ENCODE measurements at regions not wholly inside any gene's neighbourhood (a gene's known extent, or its start where the extent isn't known, plus 50 kb on each side); places are given as distances from the start of the nearest gene placed in this dataset.

DNA sequence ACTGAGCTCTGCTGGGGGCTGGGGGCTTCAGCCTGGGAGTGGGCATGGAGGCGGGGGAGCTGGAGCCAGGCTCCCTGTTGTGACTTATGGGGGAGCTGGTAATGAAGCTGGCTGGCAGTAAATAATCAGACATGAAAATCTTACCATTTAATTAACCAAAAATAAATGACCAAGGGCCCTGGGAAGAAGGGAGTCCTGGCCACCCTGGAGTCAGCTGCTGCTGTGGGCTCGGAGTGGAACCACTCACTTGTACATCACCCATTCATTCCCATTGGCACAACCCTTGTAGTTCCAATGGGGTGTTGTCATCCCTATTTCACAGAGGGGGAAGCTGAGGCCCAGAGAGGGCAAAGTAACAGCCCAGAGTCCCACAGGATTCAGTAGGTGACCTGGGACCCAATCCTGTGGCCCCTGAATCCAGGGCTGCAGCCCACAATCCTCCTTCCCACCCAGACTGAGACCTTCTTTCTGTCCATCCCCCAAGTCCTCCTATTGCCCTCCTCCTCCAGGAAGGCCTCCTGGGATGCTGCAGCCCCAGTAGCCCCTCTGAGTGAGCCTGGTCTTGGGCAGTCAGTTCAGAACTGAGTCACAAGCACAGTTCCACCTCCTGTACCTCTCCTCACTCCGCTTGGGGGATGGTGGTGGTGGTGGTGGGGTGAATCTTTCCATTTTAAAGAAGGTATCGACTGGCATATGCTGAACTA, 259.4 kb upstream of the MVB12B start:
- POLR2A ChIA-PET, result no interaction called here
- no peak overlapping the region for H3K27ac ChIP-seq (ENCODE audit: control insufficient read depth, insufficient read depth)
- no peaks in the 10 kb centered on the region for H3K27me3 ChIP-seq (replicated peaks in 1 of 2; ENCODE audit: control insufficient read depth in 2 of 2, insufficient read depth in 2 of 2, low read length in 1 of 2)
- no peak overlapping the region for H3K9ac ChIP-seq (ENCODE audit: control insufficient read depth, insufficient read depth, low read length)
- TF ChIP-seq RUNX3 (IDR thresholded peaks at IDR 0.05; ENCODE audit: low read length), result no peak
- TF ChIP-seq, protein P1, sequence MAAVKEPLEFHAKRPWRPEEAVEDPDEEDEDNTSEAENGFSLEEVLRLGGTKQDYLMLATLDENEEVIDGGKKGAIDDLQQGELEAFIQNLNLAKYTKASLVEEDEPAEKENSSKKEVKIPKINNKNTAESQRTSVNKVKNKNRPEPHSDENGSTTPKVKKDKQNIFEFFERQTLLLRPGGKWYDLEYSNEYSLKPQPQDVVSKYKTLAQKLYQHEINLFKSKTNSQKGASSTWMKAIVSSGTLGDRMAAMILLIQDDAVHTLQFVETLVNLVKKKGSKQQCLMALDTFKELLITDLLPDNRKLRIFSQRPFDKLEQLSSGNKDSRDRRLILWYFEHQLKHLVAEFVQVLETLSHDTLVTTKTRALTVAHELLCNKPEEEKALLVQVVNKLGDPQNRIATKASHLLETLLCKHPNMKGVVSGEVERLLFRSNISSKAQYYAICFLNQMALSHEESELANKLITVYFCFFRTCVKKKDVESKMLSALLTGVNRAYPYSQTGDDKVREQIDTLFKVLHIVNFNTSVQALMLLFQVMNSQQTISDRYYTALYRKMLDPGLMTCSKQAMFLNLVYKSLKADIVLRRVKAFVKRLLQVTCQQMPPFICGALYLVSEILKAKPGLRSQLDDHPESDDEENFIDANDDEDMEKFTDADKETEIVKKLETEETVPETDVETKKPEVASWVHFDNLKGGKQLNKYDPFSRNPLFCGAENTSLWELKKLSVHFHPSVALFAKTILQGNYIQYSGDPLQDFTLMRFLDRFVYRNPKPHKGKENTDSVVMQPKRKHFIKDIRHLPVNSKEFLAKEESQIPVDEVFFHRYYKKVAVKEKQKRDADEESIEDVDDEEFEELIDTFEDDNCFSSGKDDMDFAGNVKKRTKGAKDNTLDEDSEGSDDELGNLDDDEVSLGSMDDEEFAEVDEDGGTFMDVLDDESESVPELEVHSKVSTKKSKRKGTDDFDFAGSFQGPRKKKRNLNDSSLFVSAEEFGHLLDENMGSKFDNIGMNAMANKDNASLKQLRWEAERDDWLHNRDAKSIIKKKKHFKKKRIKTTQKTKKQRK (IDR thresholded peaks at IDR 0.05; ENCODE audit: low read depth, low read length), result no peak
- TF ChIP-seq EED (IDR thresholded peaks at IDR 0.05; ENCODE audit: low read depth), result no peak
- TF ChIP-seq, protein P2, sequence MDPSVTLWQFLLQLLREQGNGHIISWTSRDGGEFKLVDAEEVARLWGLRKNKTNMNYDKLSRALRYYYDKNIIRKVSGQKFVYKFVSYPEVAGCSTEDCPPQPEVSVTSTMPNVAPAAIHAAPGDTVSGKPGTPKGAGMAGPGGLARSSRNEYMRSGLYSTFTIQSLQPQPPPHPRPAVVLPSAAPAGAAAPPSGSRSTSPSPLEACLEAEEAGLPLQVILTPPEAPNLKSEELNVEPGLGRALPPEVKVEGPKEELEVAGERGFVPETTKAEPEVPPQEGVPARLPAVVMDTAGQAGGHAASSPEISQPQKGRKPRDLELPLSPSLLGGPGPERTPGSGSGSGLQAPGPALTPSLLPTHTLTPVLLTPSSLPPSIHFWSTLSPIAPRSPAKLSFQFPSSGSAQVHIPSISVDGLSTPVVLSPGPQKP (IDR thresholded peaks at IDR 0.05; ENCODE audit: low read depth, low read length), result no peak
- TF ChIP-seq, protein P3, sequence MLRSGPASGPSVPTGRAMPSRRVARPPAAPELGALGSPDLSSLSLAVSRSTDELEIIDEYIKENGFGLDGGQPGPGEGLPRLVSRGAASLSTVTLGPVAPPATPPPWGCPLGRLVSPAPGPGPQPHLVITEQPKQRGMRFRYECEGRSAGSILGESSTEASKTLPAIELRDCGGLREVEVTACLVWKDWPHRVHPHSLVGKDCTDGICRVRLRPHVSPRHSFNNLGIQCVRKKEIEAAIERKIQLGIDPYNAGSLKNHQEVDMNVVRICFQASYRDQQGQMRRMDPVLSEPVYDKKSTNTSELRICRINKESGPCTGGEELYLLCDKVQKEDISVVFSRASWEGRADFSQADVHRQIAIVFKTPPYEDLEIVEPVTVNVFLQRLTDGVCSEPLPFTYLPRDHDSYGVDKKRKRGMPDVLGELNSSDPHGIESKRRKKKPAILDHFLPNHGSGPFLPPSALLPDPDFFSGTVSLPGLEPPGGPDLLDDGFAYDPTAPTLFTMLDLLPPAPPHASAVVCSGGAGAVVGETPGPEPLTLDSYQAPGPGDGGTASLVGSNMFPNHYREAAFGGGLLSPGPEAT (IDR thresholded peaks at IDR 0.05; ENCODE audit: low read depth), result no peak
- no peaks in the 10 kb centered on the region for H3K36me3 ChIP-seq (ENCODE audit: control insufficient read depth in 2 of 2, insufficient read depth in 2 of 2, low read length in 1 of 2)
- no peak overlapping the region for H3K4me3 ChIP-seq
- no peaks in the 10 kb centered on the region for H3K79me2 ChIP-seq (ENCODE audit: control insufficient read depth, insufficient read depth, low read length)
- H3K4me1 ChIP-seq (ENCODE audit: control insufficient read depth, insufficient read depth, low read length), result no peaks in the 10 kb centered on the region
- in situ Hi-C loops (cut with MboI), result no loop called here
- SMC1A ChIA-PET (ENCODE audit: uncharacterized antibody, unreplicated experiment), result interaction anchor here (0.7 kb wide), 1 partner anchor 506 kb away, joined by 4 read pairs; no protein-coding TSS in a partner anchor
- no peaks in the 10 kb centered on the region for H4K20me1 ChIP-seq (ENCODE audit: control insufficient read depth, insufficient read depth)
- no peak overlapping the region for H2AFZ ChIP-seq (ENCODE audit: control insufficient read depth, low read depth, low read length)
- H3K4me2 ChIP-seq (ENCODE audit: control insufficient read depth, insufficient read depth), result no peak overlapping the region
- FAIRE-seq, result no peak
- WGBS (ENCODE audit: insufficient coverage, insufficient replicate concordance, low lambda C conversion rate, missing lambda C conversion rate), result 11% methylated on average over 4 of the region's 4 CpGs
- intact Hi-C loops (cut with micrococcal nuclease; ENCODE audit: unreplicated experiment), result no loop called here
- RAD21 ChIA-PET (ENCODE audit: unreplicated experiment), result no interaction called here
- no peaks in the 10 kb centered on the region for H3K9me3 ChIP-seq (replicated peaks; ENCODE audit: control insufficient read depth, insufficient read depth, low read length)
- ATAC-seq, result no peak
- BruUV-seq (replicated peaks), result no TSS peak
- CTCF ChIA-PET, result no interaction called here
- DNase-seq (ENCODE audit: low read depth, low spot score), result no peak

Measured in GM12878 (cell line).